ENCODE measurements at regions not wholly inside any gene's neighbourhood (a gene's known extent, or its start where the extent isn't known, plus 50 kb on each side); places are given as distances from the start of the nearest gene placed in this dataset.

DNA sequence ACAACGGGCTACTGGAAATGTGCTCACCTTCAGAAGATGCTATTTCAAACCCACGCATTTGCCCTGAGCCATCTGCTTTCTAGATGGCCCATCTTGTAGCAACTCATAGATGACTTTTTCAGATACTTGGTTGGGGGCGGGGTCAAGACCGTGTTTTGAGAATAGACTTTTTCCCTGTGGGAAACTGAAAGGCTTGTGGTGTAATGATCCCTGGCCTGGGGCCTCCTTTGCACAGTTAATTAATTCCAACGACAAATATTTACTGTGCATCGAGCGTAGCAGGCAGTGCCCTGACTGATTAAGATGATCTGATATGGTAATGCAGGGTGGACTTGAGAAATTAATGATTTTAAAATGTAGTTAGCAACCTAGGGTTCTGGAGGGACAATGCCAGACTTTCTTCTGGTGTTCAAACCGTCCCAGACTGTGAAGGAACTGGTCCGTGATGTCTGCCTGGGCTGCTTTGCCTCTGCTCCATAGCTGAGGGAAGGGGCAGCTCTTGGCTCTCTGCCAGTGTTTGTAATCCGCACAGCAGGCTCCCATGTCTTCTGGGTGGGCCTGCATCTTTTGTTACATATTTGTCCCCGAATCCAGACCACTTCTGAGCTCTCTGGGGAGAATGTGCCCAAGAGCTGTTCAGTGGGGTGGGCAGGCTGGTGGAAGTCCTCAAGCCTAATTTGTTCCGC lies 84.8 kb downstream of the ADAMTS15 start:
- TF ChIP-seq, protein P1, sequence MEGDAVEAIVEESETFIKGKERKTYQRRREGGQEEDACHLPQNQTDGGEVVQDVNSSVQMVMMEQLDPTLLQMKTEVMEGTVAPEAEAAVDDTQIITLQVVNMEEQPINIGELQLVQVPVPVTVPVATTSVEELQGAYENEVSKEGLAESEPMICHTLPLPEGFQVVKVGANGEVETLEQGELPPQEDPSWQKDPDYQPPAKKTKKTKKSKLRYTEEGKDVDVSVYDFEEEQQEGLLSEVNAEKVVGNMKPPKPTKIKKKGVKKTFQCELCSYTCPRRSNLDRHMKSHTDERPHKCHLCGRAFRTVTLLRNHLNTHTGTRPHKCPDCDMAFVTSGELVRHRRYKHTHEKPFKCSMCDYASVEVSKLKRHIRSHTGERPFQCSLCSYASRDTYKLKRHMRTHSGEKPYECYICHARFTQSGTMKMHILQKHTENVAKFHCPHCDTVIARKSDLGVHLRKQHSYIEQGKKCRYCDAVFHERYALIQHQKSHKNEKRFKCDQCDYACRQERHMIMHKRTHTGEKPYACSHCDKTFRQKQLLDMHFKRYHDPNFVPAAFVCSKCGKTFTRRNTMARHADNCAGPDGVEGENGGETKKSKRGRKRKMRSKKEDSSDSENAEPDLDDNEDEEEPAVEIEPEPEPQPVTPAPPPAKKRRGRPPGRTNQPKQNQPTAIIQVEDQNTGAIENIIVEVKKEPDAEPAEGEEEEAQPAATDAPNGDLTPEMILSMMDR (IDR thresholded peaks at IDR 0.05), result no peak
- TF ChIP-seq POLR2A (IDR thresholded peaks at IDR 0.05), result no peak

Data from uterus (tissue), 2 donors.